Esophagus squamous epithelium (tissue), 4 donors: ENCODE measurements at regions not wholly inside any gene's neighbourhood (a gene's known extent, or its start where the extent isn't known, plus 50 kb on each side); places are given as distances from the start of the nearest gene placed in this dataset.

Source experiments
- POLR2A ChIP-seq, 4 donors: fragments of 450-650 bp; IDR thresholded peaks; one replicate each; pipeline ENCODE4 v1.6.1; 2017; ENCODE audit warnings: antibody characterized with exemption in 4 of 4, mild to moderate bottlenecking in 4 of 4, moderate library complexity in 3 of 4
- TF ChIP-seq, protein P1 (sequence below), 6 experiments: fragments of 450-650 bp in 4 of 6; fragments of 200-600 bp in 2 of 6; sonication (generic) in 2 of 6; IDR thresholded peaks; one replicate each; pipeline ENCODE4 v1.5.1; 2016 to 2019; ENCODE audit warnings: antibody characterized with exemption in 6 of 6, mild to moderate bottlenecking in 4 of 6, moderate library complexity in 4 of 6

DNA sequence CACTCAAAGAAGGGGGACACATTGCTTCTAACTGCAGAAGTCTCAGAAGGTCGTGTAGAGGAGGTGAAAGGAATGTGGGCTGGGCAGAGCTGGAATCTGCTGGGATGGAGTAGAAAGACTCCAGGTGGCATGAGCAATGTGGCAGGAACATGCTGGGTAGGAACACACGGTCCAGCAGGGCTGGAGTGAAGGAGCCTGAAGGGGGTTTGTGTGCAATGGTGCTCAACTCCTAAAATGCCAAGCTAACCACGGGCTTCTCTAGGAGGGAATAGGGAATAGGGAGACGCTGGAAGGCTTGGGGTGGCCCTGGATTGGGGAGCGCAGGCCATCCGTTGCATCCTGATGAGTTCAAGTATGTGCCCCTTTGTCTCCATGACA is 253.8 kb downstream of the FAM43A start:
- TF ChIP-seq, protein P1, sequence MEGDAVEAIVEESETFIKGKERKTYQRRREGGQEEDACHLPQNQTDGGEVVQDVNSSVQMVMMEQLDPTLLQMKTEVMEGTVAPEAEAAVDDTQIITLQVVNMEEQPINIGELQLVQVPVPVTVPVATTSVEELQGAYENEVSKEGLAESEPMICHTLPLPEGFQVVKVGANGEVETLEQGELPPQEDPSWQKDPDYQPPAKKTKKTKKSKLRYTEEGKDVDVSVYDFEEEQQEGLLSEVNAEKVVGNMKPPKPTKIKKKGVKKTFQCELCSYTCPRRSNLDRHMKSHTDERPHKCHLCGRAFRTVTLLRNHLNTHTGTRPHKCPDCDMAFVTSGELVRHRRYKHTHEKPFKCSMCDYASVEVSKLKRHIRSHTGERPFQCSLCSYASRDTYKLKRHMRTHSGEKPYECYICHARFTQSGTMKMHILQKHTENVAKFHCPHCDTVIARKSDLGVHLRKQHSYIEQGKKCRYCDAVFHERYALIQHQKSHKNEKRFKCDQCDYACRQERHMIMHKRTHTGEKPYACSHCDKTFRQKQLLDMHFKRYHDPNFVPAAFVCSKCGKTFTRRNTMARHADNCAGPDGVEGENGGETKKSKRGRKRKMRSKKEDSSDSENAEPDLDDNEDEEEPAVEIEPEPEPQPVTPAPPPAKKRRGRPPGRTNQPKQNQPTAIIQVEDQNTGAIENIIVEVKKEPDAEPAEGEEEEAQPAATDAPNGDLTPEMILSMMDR (IDR thresholded peaks at IDR 0.05) = no peak
- no peak for TF ChIP-seq POLR2A (IDR thresholded peaks at IDR 0.05)
